Activated T-cell treated with anti-CD3 and anti-CD28 coated beads for 1 hour (primary cell): ENCODE measurements at regions not wholly inside any gene's neighbourhood (a gene's known extent, or its start where the extent isn't known, plus 50 kb on each side); places are given as distances from the start of the nearest gene placed in this dataset.
"Not testable (repeated sequence)": the region's sequence is repeated elsewhere in the genome, so short reads cannot be mapped to it uniquely, and the experiment has no call there.

ENCODE experiments used
- DNase-seq: peaks from one replicate; pipeline ENCODE4 v3.0.0-alpha.2; 2020; ENCODE audit warnings: low read depth

DNA sequence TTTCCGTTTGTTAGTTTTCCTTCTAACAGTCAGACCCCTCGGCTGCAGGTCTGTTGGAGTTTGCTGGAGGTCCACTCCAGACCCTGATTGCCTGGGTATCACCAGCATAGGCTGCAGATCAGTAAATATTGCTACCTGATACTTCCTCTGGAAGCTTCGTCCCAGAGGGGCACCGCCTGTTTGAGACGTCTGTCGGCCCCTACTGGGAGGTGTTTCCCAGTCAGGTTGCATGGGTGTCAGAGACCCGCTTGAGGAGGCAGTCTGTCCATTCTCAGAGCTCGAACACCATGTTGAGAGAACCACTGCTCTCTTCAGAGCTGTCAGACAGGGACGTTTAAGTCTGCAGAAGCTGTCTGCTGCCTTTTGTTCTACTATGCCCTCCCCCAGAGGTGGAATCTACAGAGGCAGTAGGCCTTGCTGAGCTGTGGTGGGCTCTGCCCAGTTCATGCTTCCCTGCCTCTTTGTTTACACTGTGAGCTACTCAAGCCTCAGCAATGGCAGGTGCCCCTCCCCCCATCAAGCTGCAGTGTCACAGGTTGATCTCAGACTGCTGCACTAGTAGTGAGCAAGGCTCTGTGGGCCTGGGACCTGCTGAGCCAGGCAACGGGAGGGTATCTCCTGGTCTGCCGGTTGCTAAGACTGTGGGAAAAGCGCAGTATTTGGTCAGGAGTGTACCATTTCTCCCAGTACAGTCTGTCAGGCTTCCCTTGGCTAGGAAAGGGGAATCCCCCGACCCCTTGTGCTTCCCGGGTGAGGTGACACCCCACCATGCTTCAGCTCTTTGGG lies 74.4 kb upstream of the TOP3B start:
- DNase-seq: not testable (repeated sequence)

DNA sequence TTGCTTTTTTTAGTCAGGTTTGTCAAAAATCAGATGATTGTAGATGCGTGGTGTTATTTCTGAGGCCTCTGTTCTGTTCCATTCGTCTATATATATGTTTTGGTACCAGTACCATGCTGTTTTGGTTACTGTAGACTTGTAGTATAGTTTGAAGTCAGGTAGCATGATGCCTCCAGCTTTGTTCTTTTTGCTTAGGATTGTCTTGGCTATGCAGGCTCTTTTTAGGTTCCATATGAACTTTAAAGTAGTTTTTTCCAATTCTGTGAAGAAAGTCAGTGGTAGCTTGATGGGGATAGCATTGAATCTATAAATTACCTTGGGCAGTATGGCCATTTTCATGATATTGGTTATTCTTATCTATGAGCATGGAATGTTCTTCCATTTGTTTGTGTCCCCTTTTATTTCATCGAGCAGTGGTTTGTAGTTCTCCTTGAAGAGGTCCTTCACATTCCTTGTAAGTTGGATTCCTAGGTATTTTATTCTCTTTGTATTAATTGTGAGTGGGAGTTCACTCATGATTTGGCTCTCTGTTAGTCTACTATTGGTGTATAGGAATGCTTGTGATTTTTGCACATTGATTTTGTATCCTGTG lies 70.1 kb upstream of the TOP3B start:
- DNase-seq: not testable (repeated sequence)

DNA sequence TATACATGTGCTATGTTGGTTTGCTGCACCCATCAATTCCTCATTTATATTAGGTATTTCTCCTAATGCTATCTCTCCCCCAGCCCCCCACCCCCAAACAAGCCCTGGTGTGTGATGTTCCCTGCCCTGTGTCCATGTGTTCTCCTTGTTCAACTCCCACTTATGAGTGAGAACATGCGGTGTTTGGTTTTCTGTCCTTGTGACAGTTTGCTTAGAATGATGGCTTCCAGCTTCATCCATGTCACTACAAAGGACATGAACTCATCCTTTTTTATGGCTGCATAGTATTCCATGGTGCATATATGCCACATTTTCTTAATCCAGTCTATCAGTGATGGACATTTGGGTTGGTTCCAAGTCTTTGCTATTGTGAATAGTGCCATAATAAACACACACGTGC lies 68.4 kb upstream of the TOP3B start:
- DNase-seq: not testable (repeated sequence)

DNA sequence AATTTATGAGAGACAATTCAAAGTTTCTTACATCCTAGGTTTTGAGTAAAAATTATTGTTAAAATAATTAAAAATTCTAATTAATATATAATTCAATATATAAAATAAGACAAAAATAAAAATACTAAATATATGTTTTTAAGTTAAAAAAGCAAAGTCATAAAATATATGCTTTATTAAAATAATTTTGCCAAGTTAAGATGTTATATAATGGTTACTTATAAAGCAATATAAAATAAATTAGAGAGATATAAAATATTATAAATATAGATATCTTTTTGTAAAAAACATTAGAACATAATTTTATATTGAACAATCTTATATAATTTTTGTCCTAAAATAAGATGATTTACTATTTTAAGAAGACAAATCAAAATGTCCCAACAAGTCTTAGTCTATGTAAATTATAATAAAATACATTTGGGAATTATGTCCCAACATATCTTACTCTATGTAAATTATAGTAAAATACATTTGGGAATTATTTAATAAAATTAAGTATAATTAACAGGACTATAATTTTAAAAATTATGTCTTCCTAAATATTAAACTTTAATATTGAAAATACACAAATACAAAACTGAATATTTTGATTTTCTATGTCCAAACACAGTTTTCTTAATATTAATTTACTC lies 67.7 kb upstream of the TOP3B start:
- no peak for DNase-seq

- no peak for DNase-seq
These were observed 67.1 kb upstream of the TOP3B start for GRCh38 chr22:22049684-22050083.

DNA sequence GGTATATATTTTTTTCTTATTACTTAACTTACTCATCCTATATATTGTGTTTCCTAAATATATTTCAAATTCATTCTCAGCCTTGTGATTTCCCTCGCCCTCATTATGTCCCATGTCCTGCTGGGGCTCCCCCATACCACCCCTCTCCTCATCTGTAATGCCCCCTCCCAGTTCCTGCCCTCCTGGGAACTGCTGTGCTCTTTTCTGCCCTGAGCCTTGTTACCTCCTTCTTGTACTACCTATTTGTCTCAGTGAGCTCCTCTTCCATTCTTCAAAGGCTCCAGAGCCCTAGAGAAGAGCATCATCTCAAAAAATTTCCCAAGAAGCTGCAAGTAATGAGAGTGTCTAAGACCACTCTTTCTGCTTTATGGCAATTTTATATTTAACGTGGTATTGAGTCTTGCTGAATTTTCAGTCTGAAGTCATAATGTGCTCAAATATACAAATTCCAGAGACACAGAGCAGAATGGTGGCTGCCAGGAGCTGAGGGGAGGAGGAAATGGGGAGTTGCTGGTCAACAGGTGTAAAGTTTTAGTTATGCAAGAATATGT lies 66.5 kb upstream of the TOP3B start:
- no peak for DNase-seq

- no peak for DNase-seq
These were observed 65.8 kb upstream of the TOP3B start for GRCh38 chr22:22048318-22048942.

- DNase-seq: no peak
These were observed 65.2 kb upstream of the TOP3B start for GRCh38 chr22:22047776-22048175.

DNA sequence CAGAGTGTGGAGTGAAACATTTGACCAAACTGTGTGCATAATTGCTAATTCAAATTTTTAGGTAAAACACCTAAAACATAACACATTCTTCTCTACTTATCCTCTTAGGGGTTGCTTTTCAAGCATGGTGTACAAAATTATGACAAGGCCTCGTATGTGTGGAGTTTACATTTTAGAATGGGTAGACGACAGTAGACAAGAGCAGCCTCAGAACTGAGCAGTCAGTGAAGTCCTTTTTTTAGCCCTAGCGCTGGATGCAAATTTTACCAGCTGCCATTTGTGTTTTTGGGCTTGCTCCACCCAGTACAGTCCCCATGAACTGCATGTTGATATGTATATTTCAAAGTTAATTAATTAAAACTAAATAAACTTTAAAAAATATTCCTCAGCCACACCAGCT lies 64.7 kb upstream of the TOP3B start:
- DNase-seq: no peak

DNA sequence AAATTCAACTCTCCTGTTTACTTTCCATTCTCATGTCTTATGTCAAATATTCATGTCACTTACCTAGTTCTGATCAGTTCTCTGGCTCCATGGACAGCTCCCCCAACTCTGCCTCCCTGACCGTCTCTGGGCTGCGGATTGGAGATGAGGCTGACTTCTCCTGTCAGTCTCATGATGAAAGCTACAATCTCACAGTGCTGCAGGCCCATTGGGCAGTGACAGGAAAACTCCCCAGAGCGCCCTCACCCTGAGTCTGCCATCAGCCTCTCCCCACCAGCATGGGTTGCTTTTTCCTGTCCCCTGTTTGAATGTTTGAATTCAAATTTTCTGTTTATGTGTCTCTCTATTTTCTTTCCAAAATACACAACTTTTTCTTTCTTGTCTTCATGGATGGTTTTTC lies 63.8 kb upstream of the TOP3B start:
- no peak for DNase-seq

- DNase-seq: no peak
These were observed 63.2 kb upstream of the TOP3B start for GRCh38 chr22:22045571-22046335.

- DNase-seq: no peak
These were observed 61.6 kb upstream of the TOP3B start for GRCh38 chr22:22044153-22044552.

DNA sequence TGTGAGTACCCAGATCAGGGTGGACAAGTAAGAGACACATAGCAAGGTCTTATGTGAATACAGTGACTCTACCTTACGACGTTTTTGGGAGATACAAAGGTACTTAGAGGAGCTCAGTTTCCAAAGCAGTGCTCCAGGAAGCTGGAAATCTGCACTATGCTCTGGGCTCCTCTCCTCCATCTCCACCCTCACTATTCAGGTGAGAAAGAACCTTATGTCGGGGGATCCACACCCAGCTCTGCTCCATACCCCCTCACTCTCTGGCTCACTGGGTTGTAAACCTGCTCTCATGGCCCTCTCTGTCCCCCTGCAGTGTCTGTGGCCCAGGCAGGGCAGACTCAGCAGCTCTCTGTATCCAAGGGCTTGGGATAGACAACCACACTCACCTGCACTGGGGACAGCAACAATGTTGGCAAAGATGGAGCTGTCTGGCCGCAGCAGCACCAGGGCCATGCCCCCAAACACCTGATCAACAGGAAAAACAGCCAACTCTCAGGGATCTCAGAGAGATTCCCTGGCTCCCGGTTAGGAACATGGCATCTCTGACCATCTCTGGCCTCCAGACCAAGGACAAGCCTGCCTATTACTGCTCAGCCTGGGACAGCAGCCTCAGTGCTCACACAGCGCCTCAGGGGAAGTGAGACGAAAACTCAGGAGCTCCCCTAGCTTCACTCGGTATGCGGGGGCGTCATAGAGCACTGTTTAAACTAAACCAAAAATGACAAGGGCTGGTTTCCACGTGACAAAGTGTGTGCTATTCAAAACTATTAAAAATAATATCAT lies 60.9 kb upstream of the TOP3B start:
- no peak for DNase-seq

DNA sequence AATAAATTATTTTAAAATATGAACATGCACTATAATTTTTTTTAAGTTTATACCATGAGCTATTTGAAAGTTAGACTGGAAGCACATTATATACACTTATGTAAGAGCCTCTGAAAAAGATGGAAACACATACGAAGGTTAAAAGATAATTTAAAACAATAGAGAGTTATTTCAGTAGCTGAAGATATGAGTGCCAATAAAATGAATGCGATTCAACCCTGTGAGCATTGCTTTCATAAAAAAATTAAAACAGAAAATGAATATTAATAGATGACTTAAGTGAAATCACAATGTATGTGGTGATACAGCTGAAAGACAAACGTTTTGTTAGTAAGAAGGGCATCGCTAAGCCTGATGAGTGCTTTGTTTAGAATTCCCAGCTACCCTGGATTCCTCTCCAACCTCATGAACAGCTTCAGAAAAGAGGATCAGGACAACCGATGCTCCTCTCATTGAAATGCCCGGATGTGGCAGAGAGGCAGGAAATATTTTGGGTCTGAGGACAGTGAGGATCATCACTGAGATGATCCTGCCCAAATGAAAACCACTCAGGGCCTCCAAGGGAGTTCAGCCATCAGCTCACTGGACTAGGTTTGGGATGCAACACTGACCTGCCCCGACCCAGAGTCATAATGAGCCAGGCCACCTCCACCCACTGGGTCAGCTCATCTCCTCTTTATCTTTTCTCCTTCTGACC lies 60.2 kb upstream of the TOP3B start:
- DNase-seq: no peak

- no peak for DNase-seq
These were observed 59.4 kb upstream of the TOP3B start for GRCh38 chr22:22042009-22042408.

- DNase-seq: no peak
These were observed 58.3 kb upstream of the TOP3B start for GRCh38 chr22:22040908-22041307.

- DNase-seq: no peak
These were observed 57.9 kb upstream of the TOP3B start for GRCh38 chr22:22040472-22040871.

- DNase-seq: no peak
These were observed 56.9 kb upstream of the TOP3B start for GRCh38 chr22:22039286-22040074.

- no peak for DNase-seq
These were observed 55.7 kb upstream of the TOP3B start for GRCh38 chr22:22038178-22038880.
